CD8-positive, alpha-beta memory T cell (primary cell): ENCODE measurements at regions not wholly inside any gene's neighbourhood (a gene's known extent, or its start where the extent isn't known, plus 50 kb on each side); places are given as distances from the start of the nearest gene placed in this dataset.

Source experiments
- CTCF ChIA-PET: fragments of 350-600 bp; sonication (Branson Sonifier 250); formaldehyde crosslinking; loops from one replicate; lab custom pipeline; 2021; ENCODE audit warnings: antibody characterized with exemption; lab: Charles Lee
- POLR2A ChIA-PET: fragments of 350-600 bp; sonication (Branson Sonifier 250); formaldehyde crosslinking; loops from one replicate; lab custom pipeline; 2021; ENCODE audit warnings: antibody characterized with exemption; lab: Charles Lee
- DNase-seq, 5 donors: peaks; one replicate each; pipeline versions ENCODE4 v3.0.0 to v3.0.0-alpha.2; 2020 to 2022; ENCODE audit warnings: mixed read lengths in 1 of 5
- H3K27ac ChIP-seq: one replicate; pipeline ENCODE4 v1.7.0; 2013; ENCODE audit warnings: low read depth, mild to moderate bottlenecking, low read length, moderate library complexity
- H3K27me3 ChIP-seq: 2 replicates; pipeline ENCODE4 v1.7.0; 2013; ENCODE audit warnings: low read length, mild to moderate bottlenecking; ENCODE audit not compliant: insufficient read depth, poor library complexity, severe bottlenecking
- H3K36me3 ChIP-seq: 2 replicates; pipeline ENCODE4 v1.7.0; 2013; ENCODE audit warnings: mild to moderate bottlenecking, low read length, moderate library complexity; ENCODE audit not compliant: insufficient read depth
- H3K4me1 ChIP-seq: 2 replicates; pipeline ENCODE4 v1.7.0; 2013; ENCODE audit warnings: mild to moderate bottlenecking, low read length, moderate library complexity; ENCODE audit not compliant: insufficient read depth
- H3K4me3 ChIP-seq: 2 replicates; pipeline ENCODE4 v1.7.0; 2013; ENCODE audit warnings: mild to moderate bottlenecking, low read length
- H3K9me3 ChIP-seq: 2 replicates; pipeline ENCODE4 v1.7.0; 2013; ENCODE audit warnings: mild to moderate bottlenecking, low read length
- H3K27ac Mint-ChIP-seq, 8 donors: one replicate each; pipeline ENCODE4 v1.8.0; 2020 to 2021; ENCODE audit warnings: mixed read lengths in 8 of 8, mild to moderate bottlenecking in 6 of 8, inconsistent platforms in 3 of 8, moderate library complexity in 3 of 8
- H3K27me3 Mint-ChIP-seq, 2 donors: one replicate each; pipeline ENCODE4 v1.8.0; 2020 to 2021; ENCODE audit warnings: mixed read lengths in 2 of 2, mild to moderate bottlenecking in 1 of 2, moderate library complexity in 1 of 2
- H3K36me3 Mint-ChIP-seq, 3 donors: one replicate each; pipeline ENCODE4 v1.8.0; 2020 to 2021; ENCODE audit warnings: mixed read lengths in 3 of 3, inconsistent platforms in 1 of 3, mild to moderate bottlenecking in 1 of 3
- H3K4me1 Mint-ChIP-seq, 3 donors: one replicate each; pipeline ENCODE4 v1.8.0; 2020 to 2021; ENCODE audit warnings: mixed read lengths in 3 of 3, inconsistent platforms in 1 of 3, mild to moderate bottlenecking in 1 of 3
- H3K4me3 Mint-ChIP-seq, 7 donors: one replicate each; pipeline ENCODE4 v1.8.0; 2020 to 2021; ENCODE audit warnings: mixed read lengths in 7 of 7, mild to moderate bottlenecking in 6 of 7, moderate library complexity in 4 of 7, inconsistent platforms in 2 of 7
- H3K9me3 Mint-ChIP-seq, 5 donors: one replicate each; pipeline ENCODE4 v1.8.0; 2020 to 2022; ENCODE audit warnings: mixed read lengths in 5 of 5, mild to moderate bottlenecking in 3 of 5, moderate library complexity in 2 of 5, inconsistent platforms in 1 of 5

DNA sequence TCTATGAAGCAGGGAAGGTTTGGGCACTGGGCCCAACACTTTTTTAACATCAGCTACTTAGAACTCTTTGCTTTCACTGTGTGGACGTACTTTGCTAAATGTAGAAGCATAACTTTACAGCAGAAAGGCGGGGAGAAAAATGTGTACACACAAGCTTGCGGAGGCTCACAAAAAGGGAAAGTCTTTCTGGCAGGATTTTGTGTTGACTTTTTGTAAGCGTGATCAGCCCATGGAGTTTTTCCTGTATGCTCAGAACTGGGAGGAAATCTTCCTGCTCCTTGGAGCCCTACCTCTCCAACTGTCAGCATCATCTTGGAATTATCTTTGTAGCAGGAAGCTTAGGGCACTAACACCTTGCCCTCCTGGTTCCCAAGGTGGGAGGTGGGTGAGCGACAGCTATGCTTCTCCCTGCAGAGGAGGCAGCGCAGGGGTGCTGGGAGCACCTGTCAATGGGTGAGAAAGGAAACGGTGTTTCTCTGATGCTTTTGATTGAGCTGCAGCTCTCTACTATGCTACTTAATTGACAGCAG, 321.9 kb downstream of the GADD45G start:
- CTCF ChIA-PET = interaction anchor here (1.0 kb wide), 1 partner anchor 324 kb away, joined by 3 read pairs; no protein-coding TSS in a partner anchor
- H3K4me1 ChIP-seq = no peaks in the 10 kb centered on the region
- Mint-ChIP-seq H3K4me1 (peaks cover 3 to 6% (median 5%) of the 10 kb centered on the region in 3 donors), H3K27ac (no peak overlapping the region), H3K36me3 (no peaks in the 10 kb centered on the region), H3K9me3 (no peaks in the 10 kb centered on the region), H3K27me3 (peaks cover 14 to 24% of the 10 kb centered on the region in 2 donors), H3K4me3 (no peak overlapping the region)
- DNase-seq = no peak
- no peaks in the 10 kb centered on the region for H3K27me3 ChIP-seq
- no peak overlapping the region for H3K4me3 ChIP-seq
- POLR2A ChIA-PET = no interaction called here
- no peaks in the 10 kb centered on the region for H3K36me3 ChIP-seq
- no peaks in the 10 kb centered on the region for H3K9me3 ChIP-seq
- H3K27ac ChIP-seq = no peak overlapping the region

DNA sequence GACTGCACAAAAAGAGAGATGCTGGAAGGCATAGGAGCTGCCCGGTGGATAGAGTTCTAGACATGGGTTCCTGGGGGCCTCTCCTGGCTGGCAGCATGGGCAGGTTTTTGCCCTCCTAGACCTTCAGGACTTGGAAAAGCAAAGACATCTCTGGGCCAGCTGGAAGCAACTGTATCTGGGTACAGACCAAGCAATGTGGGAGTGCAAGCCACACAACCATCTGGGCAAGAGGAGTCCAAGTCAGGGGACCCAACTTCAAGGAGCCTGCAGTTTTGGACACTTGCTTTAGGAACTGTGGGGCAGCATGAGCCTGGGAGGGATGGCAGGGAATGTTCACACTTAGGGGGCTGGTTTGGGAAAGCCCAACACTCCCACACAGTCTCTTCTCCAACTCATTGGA, 323.3 kb downstream of the GADD45G start:
- H3K36me3 Mint-ChIP-seq = no peaks in the 10 kb centered on the region
- no peaks in the 10 kb centered on the region for H3K9me3 ChIP-seq
- no peaks in the 10 kb centered on the region for H3K36me3 ChIP-seq
- no peaks in the 10 kb centered on the region for H3K27me3 ChIP-seq
- H3K27ac Mint-ChIP-seq = no peak overlapping the region
- H3K4me3 ChIP-seq = no peak overlapping the region
- no peak overlapping the region for H3K4me3 Mint-ChIP-seq
- no peak for DNase-seq
- peaks cover 3 to 6% (median 5%) of the 10 kb centered on the region in 3 donors for H3K4me1 Mint-ChIP-seq
- ChIA-PET POLR2A (no interaction called here), CTCF (no interaction called here)
- H3K27ac ChIP-seq = no peak overlapping the region
- no peaks in the 10 kb centered on the region for H3K9me3 Mint-ChIP-seq
- H3K27me3 Mint-ChIP-seq = peaks cover 7 to 22% of the 10 kb centered on the region in 2 donors
- no peaks in the 10 kb centered on the region for H3K4me1 ChIP-seq

DNA sequence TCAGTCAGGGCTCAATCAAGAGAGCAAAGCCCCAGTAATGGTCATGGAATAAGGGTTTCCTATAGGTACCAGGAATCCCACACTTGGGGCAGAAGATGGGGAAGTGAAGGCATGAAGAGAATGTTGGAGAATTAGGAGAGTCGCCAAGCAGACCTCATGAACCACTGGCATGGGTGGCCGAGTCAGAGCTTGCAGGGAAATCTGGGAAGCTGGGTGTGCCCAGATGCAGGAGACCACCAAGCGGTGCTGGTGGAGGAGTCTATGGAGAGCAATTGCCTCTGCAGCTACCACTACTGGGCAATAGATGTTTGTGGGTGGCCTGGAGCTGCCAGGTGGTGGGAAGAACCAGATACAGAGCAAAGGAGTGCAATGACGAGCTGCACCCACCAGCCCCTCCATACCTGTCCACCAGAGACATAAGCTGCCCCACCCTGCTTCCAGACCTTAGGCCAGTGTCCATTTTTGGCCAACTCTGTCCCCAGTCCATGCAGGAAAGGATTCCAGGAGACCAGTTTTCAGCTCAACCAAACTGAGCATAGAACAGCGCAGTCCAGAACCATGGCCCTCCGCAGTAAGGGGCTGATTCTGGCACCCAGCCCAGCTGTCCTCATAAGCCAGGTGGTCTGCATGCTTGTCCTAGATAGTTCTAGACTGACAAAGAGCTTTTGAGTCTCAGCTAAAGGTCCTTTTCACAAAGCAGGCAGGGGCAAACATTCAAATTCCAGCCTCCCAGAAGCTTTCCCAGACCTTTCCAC, 323.9 kb downstream of the GADD45G start:
- CTCF ChIA-PET = no interaction called here
- POLR2A ChIA-PET = no interaction called here
- no peaks in the 10 kb centered on the region for H3K9me3 ChIP-seq
- H3K27me3 Mint-ChIP-seq = peaks cover 6 to 22% of the 10 kb centered on the region in 2 donors
- H3K4me1 Mint-ChIP-seq = peaks cover 3 to 6% (median 5%) of the 10 kb centered on the region in 3 donors
- DNase-seq = no peak
- H3K4me3 Mint-ChIP-seq = no peak overlapping the region
- no peaks in the 10 kb centered on the region for H3K4me1 ChIP-seq
- no peak overlapping the region for H3K27ac Mint-ChIP-seq
- H3K36me3 Mint-ChIP-seq = no peaks in the 10 kb centered on the region
- H3K4me3 ChIP-seq = no peak overlapping the region
- no peaks in the 10 kb centered on the region for H3K9me3 Mint-ChIP-seq
- H3K27me3 ChIP-seq = no peaks in the 10 kb centered on the region
- no peaks in the 10 kb centered on the region for H3K36me3 ChIP-seq
- H3K27ac ChIP-seq = no peak overlapping the region

DNA sequence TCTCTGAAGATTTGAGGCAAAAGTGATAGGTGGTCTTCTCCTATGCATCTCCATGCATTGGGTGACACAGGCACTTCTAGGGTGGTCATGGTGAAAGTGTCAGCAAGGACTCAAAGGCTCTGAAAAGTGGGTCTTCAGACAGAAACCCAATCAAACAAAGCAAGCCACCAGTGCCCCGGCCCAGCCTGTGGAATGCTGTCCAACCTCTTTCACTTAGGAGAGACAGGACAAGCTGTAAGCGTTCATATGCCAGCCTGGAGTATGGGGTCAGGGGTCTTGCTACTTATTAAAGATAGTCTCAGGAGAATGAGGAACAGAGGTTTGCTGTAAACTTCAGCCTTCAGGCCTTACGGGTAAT, 324.5 kb downstream of the GADD45G start:
- ChIA-PET POLR2A (no interaction called here), CTCF (no interaction called here)
- Histone ChIP-seq H3K4me3 (no peak overlapping the region), H3K27ac (no peak overlapping the region), H3K9me3 (no peaks in the 10 kb centered on the region), H3K36me3 (no peaks in the 10 kb centered on the region), H3K27me3 (no peaks in the 10 kb centered on the region), H3K4me1 (no peaks in the 10 kb centered on the region)
- no peak overlapping the region for H3K27ac Mint-ChIP-seq
- no peak for DNase-seq
- H3K4me1 Mint-ChIP-seq = peaks cover 0 to 1% (median under 1%) of the 10 kb centered on the region in 3 donors
- H3K9me3 Mint-ChIP-seq = no peaks in the 10 kb centered on the region
- no peak overlapping the region for H3K4me3 Mint-ChIP-seq
- peaks cover 3 to 17% of the 10 kb centered on the region in 2 donors for H3K27me3 Mint-ChIP-seq
- H3K36me3 Mint-ChIP-seq = no peaks in the 10 kb centered on the region

DNA sequence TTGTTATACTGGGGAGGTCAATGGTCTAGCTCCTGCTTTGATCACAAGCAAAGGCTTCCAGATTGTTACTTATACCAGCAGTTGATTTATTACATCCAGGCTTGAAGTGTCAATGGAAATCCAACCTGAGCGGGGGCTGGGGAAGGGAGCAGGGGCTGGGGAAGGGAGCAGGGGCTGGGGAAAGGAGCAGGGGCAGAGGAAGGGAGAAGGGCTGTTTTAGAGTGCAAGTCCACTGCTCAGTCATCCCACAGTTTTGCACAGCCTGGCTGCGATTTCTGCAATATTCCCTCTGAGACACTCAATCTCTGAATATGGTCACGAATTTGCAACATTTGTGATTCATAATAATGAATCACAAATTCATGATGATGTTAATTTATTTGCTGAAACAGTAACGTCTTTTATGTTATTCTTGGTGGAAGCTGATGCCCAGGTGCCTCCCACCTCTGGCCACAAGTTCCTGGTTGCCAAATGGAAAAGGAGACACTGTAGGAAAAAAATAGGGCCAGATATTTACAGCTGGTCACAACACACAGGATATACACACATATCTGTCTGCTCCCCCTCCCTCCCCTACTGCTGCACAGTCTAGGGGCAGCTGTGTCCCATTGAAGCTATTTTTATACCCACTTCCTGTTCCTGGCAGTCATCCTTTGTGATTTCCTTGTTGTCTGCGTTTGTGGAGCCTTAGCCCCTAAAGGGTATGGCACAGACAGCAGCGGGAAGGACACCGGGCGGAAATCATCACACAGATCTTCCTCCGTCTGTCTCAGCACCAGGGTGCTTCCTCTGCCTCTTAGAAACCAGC, 325.1 kb downstream of the GADD45G start:
- Mint-ChIP-seq H3K36me3 (no peaks in the 10 kb centered on the region), H3K27ac (no peak overlapping the region), H3K27me3 (peaks cover 3 to 17% of the 10 kb centered on the region in 2 donors), H3K9me3 (no peaks in the 10 kb centered on the region), H3K4me1 (no peaks in the 10 kb centered on the region), H3K4me3 (no peak overlapping the region)
- no peak for DNase-seq
- POLR2A ChIA-PET = no interaction called here
- Histone ChIP-seq H3K4me3 (no peak overlapping the region), H3K36me3 (no peaks in the 10 kb centered on the region), H3K9me3 (no peaks in the 10 kb centered on the region), H3K27ac (no peak overlapping the region), H3K27me3 (no peaks in the 10 kb centered on the region), H3K4me1 (no peaks in the 10 kb centered on the region)
- CTCF ChIA-PET = no interaction called here

DNA sequence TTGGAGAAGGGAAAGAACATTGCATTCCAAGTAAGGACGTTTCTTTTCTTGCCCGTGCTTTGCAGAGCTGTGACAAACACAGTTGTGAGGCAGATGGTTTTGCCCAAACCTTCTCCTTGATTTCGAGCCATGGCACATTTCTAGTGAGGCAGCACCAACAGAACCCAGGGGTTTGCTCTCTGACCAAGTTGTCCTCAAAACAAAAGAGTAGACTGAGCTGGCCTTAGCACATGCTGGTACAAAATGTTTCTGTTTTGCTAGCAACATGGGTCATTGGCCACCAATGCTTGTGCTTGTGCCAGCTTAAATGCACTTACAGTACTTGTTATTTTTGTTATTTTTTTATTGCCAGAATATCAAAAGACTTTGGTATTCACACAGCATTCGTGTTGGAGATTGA, 328.8 kb downstream of the GADD45G start:
- POLR2A ChIA-PET = no interaction called here
- CTCF ChIA-PET = no interaction called here
- Histone ChIP-seq H3K9me3 (no peaks in the 10 kb centered on the region), H3K4me1 (no peaks in the 10 kb centered on the region), H3K27me3 (no peaks in the 10 kb centered on the region), H3K27ac (no peak overlapping the region), H3K4me3 (no peak overlapping the region), H3K36me3 (no peaks in the 10 kb centered on the region)
- Mint-ChIP-seq H3K4me3 (no peak overlapping the region), H3K36me3 (no peaks in the 10 kb centered on the region), H3K27ac (no peak overlapping the region), H3K4me1 (no peaks in the 10 kb centered on the region), H3K27me3 (peaks cover 6% of the 10 kb centered on the region in 2 donors), H3K9me3 (no peaks in the 10 kb centered on the region)
- no peak for DNase-seq

DNA sequence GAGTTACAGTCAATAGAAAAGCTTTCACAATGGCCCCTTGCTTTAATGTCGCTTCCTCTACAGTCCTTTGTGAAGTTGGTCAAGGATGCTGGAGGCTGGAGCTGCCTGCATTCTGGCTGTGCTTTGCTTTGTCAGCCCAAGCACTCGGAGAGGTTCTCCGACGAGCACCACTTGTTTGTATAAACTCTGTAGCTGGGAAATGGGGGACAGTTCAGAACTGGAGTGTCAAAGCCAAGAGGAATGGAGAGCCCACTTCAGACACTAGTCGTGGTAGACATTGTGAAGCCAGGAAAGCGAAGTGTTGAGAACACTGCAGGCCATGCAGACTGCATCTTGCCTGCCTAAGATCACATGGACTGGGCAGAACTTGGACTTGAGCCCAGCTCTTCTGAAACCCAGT, 330.3 kb downstream of the GADD45G start:
- H3K36me3 Mint-ChIP-seq = no peaks in the 10 kb centered on the region
- POLR2A ChIA-PET = no interaction called here
- Histone ChIP-seq H3K27ac (no peak overlapping the region), H3K9me3 (no peaks in the 10 kb centered on the region), H3K4me1 (no peaks in the 10 kb centered on the region), H3K27me3 (no peaks in the 10 kb centered on the region), H3K4me3 (no peak overlapping the region), H3K36me3 (no peaks in the 10 kb centered on the region)
- H3K27ac Mint-ChIP-seq = no peak overlapping the region
- peaks cover 9 to 21% of the 10 kb centered on the region in 2 donors for H3K27me3 Mint-ChIP-seq
- no peaks in the 10 kb centered on the region for H3K9me3 Mint-ChIP-seq
- no peaks in the 10 kb centered on the region for H3K4me1 Mint-ChIP-seq
- CTCF ChIA-PET = no interaction called here
- no peak overlapping the region for H3K4me3 Mint-ChIP-seq
- DNase-seq = no peak

DNA sequence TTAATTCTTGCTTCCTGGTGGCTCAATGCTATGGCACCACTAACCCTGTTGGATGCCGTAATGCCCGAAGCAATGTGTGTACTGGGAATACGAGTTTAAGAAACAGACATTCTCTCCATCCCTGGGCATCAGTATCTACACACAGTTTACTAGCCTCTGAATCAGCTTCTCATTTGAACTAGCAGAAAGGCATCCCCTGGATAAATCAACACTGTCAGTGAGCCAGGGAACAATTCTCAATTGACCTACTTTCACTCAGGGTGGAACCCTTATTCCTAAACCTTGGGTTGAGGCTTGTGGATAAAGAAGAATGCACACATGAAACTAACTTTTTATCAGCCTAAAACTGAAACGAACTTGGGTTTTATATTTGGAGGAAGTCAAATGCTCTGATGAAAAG, 331.0 kb downstream of the GADD45G start:
- Histone ChIP-seq H3K4me3 (no peak overlapping the region), H3K9me3 (no peaks in the 10 kb centered on the region), H3K4me1 (no peaks in the 10 kb centered on the region), H3K27ac (no peak overlapping the region), H3K36me3 (no peaks in the 10 kb centered on the region), H3K27me3 (no peaks in the 10 kb centered on the region)
- H3K27ac Mint-ChIP-seq = no peak overlapping the region
- H3K27me3 Mint-ChIP-seq = peaks cover 9 to 21% of the 10 kb centered on the region in 2 donors
- no peak for DNase-seq
- H3K4me3 Mint-ChIP-seq = no peak overlapping the region
- H3K4me1 Mint-ChIP-seq = no peaks in the 10 kb centered on the region
- no peaks in the 10 kb centered on the region for H3K9me3 Mint-ChIP-seq
- CTCF ChIA-PET = no interaction called here
- no peaks in the 10 kb centered on the region for H3K36me3 Mint-ChIP-seq
- POLR2A ChIA-PET = no interaction called here
